NCI-H2081 (cell line): ENCODE measurements at regions not wholly inside any gene's neighbourhood (a gene's known extent, or its start where the extent isn't known, plus 50 kb on each side); places are given as distances from the start of the nearest gene placed in this dataset.

ENCODE experiments used
- DNase-seq, 2 experiments: peaks; one replicate each; lab custom pipeline; 2025; lab: John Stamatoyannopoulos, UW

DNA sequence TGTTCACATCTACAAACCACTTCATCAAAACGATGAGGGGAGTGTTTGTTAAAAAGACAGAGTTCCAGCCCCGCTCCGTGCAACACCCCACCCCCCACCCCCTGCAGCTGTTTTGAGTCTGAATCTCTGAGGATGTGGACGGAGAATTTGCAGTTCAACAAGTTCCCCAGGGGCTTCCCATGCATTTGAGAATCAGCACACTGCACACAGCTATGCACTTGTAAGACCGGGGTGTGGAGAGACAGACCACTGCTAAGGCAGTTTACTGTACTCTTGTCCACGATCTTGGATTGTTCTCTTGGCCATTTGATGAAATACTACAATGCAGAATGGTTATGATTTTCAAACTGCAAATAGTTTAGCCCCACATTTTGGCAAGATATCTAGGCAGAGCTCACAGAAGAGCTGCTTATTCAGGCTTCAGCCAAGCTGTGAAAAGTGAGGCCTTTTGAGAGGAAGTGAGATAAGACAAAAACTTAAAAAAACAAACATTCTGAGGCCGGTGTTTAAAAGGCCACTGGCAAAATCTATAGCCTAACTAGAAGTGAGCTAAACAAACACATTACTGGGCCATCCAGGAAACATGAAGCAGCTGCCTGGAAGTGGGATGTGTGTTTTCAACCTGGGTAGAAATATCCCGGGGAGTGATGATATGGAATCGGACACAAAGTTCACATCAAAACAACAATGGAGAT is 308.2 kb upstream of the ADAMTS9 start:
- peak in 1 of 2 experiments; percentile 19 for DNase-seq

GRCh38 chr3:64993781-64994180 is 306.0 kb upstream of the ADAMTS9 start:
- no peak for DNase-seq

GRCh38 chr3:64992530-64993285 is 304.9 kb upstream of the ADAMTS9 start:
- no peak for DNase-seq

DNA sequence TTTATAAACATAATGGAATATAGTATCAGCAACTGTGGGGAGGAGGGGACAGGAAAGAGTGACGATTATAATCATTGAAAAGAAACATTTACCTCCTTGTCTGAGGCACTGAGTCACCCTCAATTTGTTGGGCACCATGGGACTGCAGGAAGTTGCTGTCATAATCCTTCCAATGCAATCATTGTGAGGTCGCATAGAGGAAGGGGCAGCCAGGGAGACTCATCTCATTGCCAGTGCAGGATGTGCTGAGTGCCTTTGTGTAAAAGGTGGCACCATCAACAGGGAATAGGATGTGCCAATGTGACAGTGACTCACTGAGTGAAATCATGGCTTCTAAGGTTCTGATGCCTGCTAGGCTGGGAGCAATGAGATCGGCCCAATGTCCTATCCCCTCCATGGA is 300.4 kb upstream of the ADAMTS9 start:
- DNase-seq, result peak in 1 of 2 experiments; percentile 33

- DNase-seq, result no peak
These were observed 299.9 kb upstream of the ADAMTS9 start for GRCh38 chr3:64987726-64988125.

GRCh38 chr3:64985072-64985471 is 297.3 kb upstream of the ADAMTS9 start:
- no peak for DNase-seq

DNA sequence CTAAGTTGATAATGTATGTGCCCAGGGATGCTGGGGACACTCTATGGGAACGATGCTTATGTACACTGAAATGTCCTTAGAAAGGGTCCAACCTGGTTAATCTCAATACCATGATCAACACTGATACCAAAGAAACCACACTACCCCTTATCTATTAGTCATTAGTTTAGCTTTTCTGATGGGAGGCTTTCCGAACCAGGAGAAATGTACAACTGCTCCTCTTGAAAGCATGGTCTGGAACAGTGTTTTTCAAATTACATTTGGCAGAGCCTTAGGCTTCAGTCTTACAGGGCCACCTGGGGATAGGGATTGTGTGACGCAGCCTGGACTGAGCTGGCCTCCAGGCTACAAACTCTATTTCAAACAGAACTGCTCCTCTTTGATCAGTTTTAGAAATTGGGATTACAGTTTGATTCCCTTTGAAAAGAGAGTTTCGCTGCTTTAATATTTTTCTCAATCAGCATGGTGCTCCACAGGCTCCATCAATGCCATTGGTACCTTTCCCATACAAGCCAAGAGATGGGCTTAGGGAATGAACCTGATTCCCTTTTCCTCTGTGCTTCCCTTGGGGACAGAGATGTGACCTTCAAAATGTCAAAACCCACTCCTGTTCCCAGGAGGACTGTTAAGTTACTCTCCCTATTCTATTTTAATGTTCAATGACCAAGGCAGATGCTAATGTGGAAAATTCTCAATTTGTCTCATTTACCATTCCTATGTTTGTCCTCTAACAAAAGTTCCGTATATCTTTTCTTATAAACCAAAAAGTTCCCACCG is 296.0 kb upstream of the ADAMTS9 start:
- DNase-seq, result no peak

DNA sequence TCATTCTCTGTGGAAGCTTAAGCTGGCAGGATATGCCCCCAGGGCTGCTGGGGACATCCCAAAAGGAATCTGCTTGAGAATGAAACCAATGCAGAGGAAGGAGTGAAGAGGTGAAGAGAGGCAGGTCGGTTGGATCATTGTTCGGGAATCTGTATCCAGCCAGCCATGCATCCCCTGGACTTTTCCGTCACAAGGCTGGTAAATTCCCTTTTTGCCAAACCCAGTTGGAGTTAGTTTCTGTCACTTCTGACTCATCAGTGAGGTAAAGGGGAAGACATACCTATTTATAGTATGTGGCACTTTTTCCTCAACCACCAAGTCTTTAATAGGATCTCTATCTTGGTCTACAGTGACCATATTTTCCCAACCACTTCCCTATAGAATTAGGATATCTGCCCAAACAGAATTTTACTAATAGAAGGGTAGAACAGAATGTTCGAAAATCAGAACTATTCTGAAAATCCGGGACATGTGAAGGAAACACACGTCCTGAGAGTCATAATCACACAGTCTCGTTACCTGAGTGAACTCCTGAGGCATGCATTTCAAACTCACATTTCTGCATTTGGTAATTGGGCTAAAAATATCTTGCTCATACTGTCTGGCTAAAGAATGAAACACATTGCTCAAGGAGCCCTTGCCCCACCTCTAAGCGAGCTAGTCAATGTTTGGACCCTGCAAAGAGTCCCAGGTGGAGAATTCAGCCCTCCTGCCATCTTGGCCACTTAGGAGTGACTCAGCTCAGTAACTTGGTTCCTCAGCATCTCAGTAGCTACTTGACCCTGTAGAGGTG is 289.7 kb upstream of the ADAMTS9 start:
- no peak for DNase-seq

GRCh38 chr3:64976456-64976855 is 288.7 kb upstream of the ADAMTS9 start:
- no peak for DNase-seq

DNA sequence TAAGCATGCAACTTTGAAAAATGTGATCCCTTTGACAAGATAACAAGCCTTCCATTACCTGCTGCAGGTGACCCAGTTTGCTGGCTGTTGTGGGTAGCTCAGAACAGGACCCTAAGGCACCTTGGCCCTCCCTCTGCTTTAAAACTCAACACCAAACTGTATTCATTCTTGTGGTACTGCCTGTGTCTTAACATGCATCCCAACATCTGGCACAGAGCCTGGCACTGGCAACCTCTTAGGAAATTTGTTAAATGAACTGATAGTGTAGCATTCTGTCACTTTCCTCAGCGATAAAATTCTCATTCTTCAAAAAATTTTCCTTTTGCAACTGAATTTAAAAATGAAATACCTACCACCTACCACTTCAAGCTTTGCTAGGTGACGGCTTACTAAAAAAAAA is 287.3 kb upstream of the ADAMTS9 start:
- DNase-seq, result no peak

- no peak for DNase-seq
These were observed 286.6 kb upstream of the ADAMTS9 start for GRCh38 chr3:64974401-64974800.

GRCh38 chr3:64972793-64973192 is 285.0 kb upstream of the ADAMTS9 start:
- DNase-seq, result no peak

- DNase-seq, result no peak
These were observed 283.8 kb upstream of the ADAMTS9 start for GRCh38 chr3:64971602-64972001.

DNA sequence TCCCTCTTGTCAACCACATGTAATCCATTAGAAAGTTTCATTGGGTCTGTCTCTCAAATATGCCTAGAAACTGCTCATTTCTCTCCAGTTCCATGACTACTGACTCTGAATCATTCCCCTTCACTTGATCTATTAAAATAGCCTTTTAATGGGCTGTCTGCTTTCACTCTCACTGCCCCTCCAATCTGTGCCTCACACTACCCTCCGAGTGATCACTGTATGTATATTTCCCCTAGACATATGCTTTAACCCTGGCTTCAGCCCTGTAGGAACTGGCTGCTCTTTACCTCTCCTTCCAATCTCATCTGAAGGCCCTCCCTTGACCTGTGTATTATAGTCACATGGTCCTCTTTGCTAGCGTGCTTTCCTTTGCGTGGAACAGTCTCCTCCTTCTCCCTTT is 282.8 kb upstream of the ADAMTS9 start:
- no peak for DNase-seq

DNA sequence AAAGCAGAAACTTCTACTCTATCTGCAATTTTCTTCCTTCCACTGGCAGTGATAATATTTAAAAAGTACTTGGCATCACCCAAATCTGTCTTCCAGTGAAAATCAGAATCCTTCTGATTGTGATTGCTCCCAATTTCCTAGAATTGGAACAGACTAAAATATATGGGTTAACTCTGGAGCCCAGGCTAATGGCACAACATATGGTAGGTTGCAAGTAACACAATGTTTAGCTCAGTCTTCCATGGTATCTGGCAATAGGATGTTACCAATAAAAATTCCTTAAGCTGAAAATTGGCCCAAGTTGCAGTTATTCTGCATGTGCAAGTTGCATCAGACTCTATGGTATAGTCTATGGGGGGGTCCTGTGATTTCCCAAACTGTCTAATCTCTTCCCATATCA is 273.5 kb upstream of the ADAMTS9 start:
- DNase-seq, result no peak

DNA sequence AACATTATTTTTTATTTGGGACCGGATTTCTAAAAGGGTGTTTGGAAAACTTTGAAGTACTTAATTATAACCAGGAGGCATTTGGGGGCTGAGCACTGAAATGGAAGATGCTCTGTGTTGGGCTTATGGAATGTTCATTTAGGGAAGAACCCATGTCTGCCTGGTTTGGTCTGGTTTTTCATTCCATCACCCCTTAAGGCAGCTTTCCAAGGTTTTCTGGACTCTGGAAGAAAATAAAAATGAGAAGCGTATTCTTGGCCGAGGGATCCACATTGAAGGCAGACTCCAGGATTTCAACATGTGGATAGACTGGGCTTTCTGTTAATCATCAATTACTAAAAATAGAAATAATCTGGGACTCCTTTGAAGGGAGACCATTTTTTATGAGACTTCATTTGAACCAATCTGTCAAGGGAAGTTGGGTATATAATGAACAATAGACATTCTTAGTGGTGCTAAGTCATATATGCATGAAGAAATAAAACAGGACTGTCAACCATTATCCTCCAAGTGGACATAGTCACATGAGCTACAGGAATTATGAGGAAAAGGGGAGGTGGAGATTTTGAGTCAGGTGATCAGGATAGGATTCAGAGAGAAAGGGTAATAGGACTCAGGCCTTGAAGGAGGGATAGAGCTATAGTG is 270.5 kb upstream of the ADAMTS9 start:
- no peak for DNase-seq

DNA sequence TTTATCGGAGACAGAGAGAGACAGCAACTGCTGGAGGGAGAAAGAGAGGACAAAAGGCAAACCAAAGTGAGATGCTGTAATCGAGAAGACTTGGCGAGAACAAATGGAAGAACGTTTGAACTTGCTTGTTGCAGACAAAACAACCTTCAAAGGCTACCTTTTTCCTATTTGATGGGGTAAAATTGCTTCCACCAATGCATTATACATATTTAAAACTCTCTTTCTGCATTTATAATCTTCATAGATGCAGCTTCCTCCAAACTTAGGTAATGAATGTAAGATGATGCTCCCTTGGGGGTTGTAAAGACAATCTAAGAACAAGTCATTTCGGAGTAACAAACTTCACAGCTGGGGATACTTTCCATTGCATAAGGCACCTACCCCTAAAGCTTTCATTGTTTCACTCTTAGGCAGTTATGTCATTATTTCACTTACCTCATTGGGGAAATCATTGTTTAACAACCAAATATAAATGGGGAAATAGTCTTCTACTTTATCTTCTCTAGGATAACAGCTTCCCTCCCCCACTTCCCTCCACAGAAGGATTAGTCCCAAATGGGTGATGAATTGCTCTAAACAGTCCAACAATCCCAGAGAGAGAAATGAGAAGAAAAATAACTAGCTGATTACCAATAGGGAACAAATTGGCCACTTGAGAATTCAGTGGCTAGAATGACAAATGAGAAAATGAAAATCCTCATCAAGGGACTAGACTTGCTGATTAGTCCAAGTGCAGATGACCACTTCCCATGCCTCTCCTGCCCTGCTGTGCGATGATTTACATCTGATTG is 269.8 kb upstream of the ADAMTS9 start:
- DNase-seq, result no peak

DNA sequence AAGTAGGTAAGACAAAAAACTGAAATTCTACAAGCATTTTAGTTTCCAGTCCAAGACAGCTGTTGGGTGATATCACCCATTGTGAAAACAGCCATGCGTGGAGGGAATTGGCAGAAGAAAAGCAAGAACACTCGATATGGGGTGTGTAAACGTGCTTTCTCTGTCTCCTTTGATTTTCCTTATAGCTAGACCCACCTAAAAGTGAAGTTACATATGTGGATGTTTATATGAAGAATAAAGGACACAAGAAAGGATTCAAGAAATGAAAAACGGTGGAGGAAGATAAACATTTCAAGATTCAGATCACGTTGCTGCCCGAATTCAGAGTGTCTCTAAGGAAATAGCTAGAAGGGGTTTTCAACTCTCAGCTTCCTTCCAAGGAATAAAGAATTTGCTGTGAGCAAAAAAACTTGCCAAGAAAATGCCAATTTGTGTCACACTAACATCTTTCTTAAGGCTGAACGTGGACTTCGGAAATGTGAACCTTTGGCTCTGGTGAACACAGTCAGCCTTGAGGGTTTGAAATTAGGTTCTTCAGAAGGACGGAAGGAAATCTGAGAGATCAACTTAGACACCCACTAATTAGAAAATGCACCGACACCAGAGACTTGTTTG is 269.0 kb upstream of the ADAMTS9 start:
- no peak for DNase-seq

GRCh38 chr3:64954995-64955636 is 267.3 kb upstream of the ADAMTS9 start:
- peak; percentile 23 to 52 for DNase-seq
